ENCODE measurements at regions not wholly inside any gene's neighbourhood (a gene's known extent, or its start where the extent isn't known, plus 50 kb on each side); places are given as distances from the start of the nearest gene placed in this dataset.

DNA sequence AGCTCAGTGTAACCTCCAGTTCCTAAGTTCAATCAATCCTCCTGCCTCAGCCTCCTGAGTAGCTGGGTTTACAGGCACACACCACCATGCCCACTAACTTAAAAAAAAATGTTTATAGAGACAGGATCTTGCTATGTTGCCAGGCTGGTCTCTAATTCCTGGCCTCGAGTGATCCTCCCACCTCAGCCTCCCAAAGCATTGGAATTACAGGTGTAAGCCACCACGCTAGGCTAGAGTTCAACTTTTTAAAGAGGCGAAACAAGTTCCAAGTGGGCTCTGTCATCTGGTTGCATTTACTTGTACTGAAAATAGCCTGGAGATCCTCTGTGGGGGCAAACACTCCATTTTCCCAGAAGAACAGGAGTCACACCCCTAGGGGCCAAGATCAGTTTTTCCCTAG lies 100.7 kb upstream of the RIPOR2 start:
- Histone ChIP-seq H3F3A (ENCODE audit: low read depth) (peaks cover 5% of the 10 kb centered on the region; the same call in 1 of the 2 replicates), H3K9me2 (replicated peaks; ENCODE audit: low read depth, low read length) (no peaks in the 10 kb centered on the region), H3K4me3 (ENCODE audit: low read length, poor library complexity, severe bottlenecking) (peak overlapping the region; percentile 91), H4K20me1 (ENCODE audit: insufficient read depth, low read length, poor library complexity, severe bottlenecking) (peaks cover 75% of the 10 kb centered on the region), H3K9me3 (ENCODE audit: insufficient read depth, low read depth, low read length) (no peaks in the 10 kb centered on the region), H3K4me2 (ENCODE audit: low read depth, low read length, poor library complexity, severe bottlenecking) (peak overlapping the region; percentile 92), H3K27me3 (ENCODE audit: insufficient read depth, low read length, poor library complexity, severe bottlenecking) (no peaks in the 10 kb centered on the region), H3K36me3 (ENCODE audit: insufficient read depth, low read length) (0 out of 2 replicates have a peak, but pooled peaks cover 3% of the 10 kb centered on the region), H2AFZ (ENCODE audit: low read length) (no peak overlapping the region), H3K79me2 (ENCODE audit: insufficient read depth, low read length) (peaks cover 98% of the 10 kb centered on the region), H3K9ac (ENCODE audit: low read depth, low read length, poor library complexity, severe bottlenecking) (peak overlapping the region; percentile 78), H3K4me1 (ENCODE audit: insufficient read depth, low read length, poor library complexity, severe bottlenecking) (peaks cover 85% of the 10 kb centered on the region)
- TF ChIP-seq, protein P1, sequence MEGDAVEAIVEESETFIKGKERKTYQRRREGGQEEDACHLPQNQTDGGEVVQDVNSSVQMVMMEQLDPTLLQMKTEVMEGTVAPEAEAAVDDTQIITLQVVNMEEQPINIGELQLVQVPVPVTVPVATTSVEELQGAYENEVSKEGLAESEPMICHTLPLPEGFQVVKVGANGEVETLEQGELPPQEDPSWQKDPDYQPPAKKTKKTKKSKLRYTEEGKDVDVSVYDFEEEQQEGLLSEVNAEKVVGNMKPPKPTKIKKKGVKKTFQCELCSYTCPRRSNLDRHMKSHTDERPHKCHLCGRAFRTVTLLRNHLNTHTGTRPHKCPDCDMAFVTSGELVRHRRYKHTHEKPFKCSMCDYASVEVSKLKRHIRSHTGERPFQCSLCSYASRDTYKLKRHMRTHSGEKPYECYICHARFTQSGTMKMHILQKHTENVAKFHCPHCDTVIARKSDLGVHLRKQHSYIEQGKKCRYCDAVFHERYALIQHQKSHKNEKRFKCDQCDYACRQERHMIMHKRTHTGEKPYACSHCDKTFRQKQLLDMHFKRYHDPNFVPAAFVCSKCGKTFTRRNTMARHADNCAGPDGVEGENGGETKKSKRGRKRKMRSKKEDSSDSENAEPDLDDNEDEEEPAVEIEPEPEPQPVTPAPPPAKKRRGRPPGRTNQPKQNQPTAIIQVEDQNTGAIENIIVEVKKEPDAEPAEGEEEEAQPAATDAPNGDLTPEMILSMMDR (conservative IDR thresholded peaks at IDR 0.05; ENCODE audit: low read length): no peak
- no peak for TF ChIP-seq EZH2phosphoT487 (IDR thresholded peaks at IDR 0.05; ENCODE audit: borderline replicate concordance)

DNA sequence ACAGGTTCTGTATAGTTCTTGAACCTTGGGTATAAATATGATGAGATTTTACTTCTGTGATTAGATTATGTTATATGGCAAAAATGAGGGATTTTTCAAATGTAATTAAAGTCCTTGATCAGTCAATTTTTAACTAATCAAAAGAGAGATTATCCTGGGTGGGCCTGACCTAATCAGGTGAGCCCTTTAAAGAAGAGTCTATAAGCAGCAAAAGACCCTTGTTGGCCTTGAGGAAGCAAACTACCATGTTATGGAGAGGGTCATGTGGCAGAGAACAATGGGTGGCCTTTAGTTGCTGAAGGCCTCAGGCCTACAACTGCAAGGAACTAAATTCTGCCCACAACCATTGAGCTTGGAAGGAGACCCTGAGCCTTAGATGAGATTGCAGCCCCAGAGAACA lies 102.5 kb upstream of the RIPOR2 start:
- H3K36me3 ChIP-seq (ENCODE audit: insufficient read depth, low read length): no peaks in the 10 kb centered on the region
- peaks cover 61% of the 10 kb centered on the region for H4K20me1 ChIP-seq (ENCODE audit: insufficient read depth, low read length, poor library complexity, severe bottlenecking)
- H3K4me2 ChIP-seq (ENCODE audit: low read depth, low read length, poor library complexity, severe bottlenecking): peak overlapping the region; percentile 92
- H3K27me3 ChIP-seq (ENCODE audit: insufficient read depth, low read length, poor library complexity, severe bottlenecking): no peaks in the 10 kb centered on the region
- peaks cover 82% of the 10 kb centered on the region for H3K4me1 ChIP-seq (ENCODE audit: insufficient read depth, low read length, poor library complexity, severe bottlenecking)
- H3K4me3 ChIP-seq (ENCODE audit: low read length, poor library complexity, severe bottlenecking): peak overlapping the region; percentile 91
- no peaks in the 10 kb centered on the region for H3K9me2 ChIP-seq (replicated peaks; ENCODE audit: low read depth, low read length)
- no peak overlapping the region for H2AFZ ChIP-seq (ENCODE audit: low read length)
- peaks cover 100% of the 10 kb centered on the region for H3K79me2 ChIP-seq (ENCODE audit: insufficient read depth, low read length)
- H3F3A ChIP-seq (ENCODE audit: low read depth): peaks cover 5% of the 10 kb centered on the region; the same call in 1 of the 2 replicates
- no peaks in the 10 kb centered on the region for H3K9me3 ChIP-seq (ENCODE audit: insufficient read depth, low read depth, low read length)
- no peak for TF ChIP-seq EZH2phosphoT487 (IDR thresholded peaks at IDR 0.05; ENCODE audit: borderline replicate concordance)
- TF ChIP-seq, protein P1 (conservative IDR thresholded peaks at IDR 0.05; ENCODE audit: low read length): no peak
- H3K9ac ChIP-seq (ENCODE audit: low read depth, low read length, poor library complexity, severe bottlenecking): peak overlapping the region; percentile 78

DNA sequence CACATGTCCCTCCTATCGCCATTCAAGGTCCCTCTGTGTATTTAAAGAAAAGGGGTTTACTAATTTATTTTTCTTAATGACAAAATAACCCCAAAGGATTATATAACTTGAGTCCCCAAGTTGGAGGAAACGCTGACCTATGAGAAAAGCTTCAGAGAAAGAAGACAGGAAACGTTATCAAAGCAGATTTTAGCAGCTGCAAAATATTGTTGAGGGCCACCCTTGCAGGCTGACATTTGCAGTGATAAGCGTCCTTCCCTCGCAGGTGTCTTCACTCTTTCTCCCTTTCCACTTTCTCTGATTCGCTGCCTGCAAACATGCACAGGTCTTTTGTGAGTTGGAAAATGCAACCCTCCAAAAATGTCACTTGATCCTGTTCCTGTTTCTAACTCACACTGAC lies 103.2 kb upstream of the RIPOR2 start:
- Histone ChIP-seq H3K36me3 (ENCODE audit: insufficient read depth, low read length) (no peaks in the 10 kb centered on the region), H3K9me2 (replicated peaks; ENCODE audit: low read depth, low read length) (no peaks in the 10 kb centered on the region), H3K9me3 (ENCODE audit: insufficient read depth, low read depth, low read length) (no peaks in the 10 kb centered on the region), H3K79me2 (ENCODE audit: insufficient read depth, low read length) (peaks cover 100% of the 10 kb centered on the region), H3K4me3 (ENCODE audit: low read length, poor library complexity, severe bottlenecking) (peak overlapping the region; percentile 91), H2AFZ (ENCODE audit: low read length) (no peak overlapping the region), H3F3A (ENCODE audit: low read depth) (peaks cover 5% of the 10 kb centered on the region; the same call in 1 of the 2 replicates), H3K9ac (ENCODE audit: low read depth, low read length, poor library complexity, severe bottlenecking) (peak overlapping the region; percentile 97), H3K4me1 (ENCODE audit: insufficient read depth, low read length, poor library complexity, severe bottlenecking) (peaks cover 85% of the 10 kb centered on the region), H3K4me2 (ENCODE audit: low read depth, low read length, poor library complexity, severe bottlenecking) (peak overlapping the region; percentile 92), H4K20me1 (ENCODE audit: insufficient read depth, low read length, poor library complexity, severe bottlenecking) (peaks cover 56% of the 10 kb centered on the region), H3K27me3 (ENCODE audit: insufficient read depth, low read length, poor library complexity, severe bottlenecking) (no peaks in the 10 kb centered on the region)
- TF ChIP-seq EZH2phosphoT487 (IDR thresholded peaks at IDR 0.05; ENCODE audit: borderline replicate concordance): no peak
- TF ChIP-seq, protein P1 (conservative IDR thresholded peaks at IDR 0.05; ENCODE audit: low read length): no peak

Measured in Loucy (cell line).